ENCODE measurements at regions not wholly inside any gene's neighbourhood (a gene's known extent, or its start where the extent isn't known, plus 50 kb on each side); places are given as distances from the start of the nearest gene placed in this dataset.

DNA sequence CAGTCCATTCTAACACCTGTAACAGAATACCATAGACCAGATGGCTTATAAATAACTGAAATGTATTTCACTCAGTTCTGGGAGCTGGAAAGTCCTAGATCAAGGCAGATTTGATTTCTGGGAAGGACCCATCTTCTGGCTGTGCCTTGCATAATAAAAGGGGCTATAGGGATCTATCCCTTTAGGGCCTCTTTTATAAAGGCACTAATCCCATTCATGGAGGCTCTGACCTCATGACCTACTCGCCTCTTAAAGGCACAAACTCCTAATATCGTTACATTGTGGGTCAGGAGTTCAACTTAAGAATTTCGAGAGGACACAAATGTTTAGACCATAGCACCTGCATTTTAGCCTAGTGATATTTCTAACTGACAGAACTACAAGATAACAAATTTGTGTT is 619.0 kb downstream of the CDH18 start:
- DNase-seq (ENCODE audit: low read depth) = no peak

DNA sequence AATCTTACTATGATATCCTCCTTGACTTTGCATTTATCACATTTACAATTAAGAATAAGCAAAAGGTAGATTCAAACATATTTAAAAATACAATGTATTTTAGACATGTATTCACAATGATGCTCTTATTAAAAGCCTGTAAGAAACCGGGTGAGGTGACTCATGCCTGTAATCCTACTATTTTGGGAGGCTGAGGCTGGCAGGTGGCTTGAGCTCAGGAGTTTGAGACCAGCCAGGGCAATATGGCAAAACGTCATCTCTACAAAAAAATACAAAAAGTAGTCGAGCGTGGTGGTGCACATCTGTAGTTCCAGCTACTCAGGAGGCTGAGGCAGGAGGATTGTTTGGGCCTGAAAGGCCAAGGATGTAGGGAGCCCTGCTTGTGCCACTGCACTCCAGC is 618.4 kb downstream of the CDH18 start:
- DNase-seq (ENCODE audit: low read depth) = no peak

DNA sequence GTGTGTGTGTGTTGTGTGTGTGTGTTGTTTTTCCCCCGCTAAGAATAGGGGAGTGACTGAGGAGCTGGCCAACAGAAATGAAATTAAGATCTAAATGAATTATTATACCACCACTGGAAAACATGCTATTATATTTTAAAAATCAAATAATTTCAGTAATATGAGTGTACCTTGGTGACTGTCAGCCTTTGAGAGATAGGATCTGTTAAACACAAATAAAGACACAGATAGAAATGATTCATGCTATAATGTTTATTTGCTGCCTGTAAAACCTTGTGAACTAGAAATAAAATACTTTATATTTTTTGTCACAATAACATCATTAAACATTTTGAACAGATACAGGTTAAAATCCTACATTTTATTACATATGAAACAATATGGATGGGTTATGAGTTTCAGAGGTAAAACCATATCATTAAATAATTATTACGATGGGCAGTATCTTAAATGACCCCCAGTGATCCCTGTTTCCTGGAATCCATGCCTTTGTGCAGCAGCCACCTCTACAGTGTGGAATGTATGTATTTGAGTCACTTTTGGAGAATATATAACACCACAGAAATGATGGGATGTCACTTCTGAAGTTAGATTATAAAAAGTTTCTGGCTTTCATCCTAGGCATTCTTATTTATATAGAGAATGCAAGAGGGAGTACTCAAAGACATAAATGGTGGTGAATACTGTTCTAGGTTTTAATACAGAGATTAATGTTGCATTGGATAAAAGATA is 617.2 kb downstream of the CDH18 start:
- no peak for DNase-seq (ENCODE audit: low read depth)

GRCh38 chr5:19388391-19388790 is 599.6 kb downstream of the CDH18 start:
- DNase-seq (ENCODE audit: low read depth) = no peak

GRCh38 chr5:19401032-19401431 is 587.0 kb downstream of the CDH18 start:
- DNase-seq (ENCODE audit: low read depth) = no peak

DNA sequence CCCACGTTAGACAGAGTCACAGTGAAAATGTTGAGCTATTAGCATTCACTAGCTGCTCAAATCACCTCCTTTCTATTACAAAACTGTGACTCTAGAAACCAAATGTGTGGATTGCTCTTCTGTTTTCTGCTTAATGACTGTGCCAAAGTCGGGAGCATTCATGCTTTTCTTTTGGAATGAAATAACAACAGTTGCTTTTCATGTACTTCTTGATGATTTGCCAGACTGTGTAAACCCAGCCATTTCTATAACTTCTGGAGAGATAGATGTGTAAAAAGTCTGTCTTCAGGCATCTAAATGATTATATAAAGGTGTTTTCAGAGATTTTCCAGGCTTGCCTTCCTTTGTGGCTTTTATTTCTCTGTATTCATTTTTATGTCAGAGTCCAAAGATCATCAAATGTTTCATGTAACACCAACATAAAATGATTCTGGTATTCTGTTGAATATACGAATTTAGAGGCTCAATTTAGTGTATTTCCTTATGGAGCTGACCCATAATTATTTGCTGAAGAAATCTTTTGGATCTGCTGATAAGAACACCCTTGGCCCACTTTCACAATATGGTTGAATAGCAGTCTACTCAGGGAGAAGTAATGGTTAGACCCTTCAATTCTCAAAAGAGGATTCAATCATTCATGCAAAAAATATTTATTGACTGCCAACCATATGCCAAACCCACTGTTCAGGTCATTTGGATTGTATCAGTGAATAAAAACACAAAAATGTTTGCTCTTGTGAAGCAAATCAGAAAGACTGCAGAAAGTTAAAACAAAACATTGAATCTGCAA is 581.2 kb downstream of the CDH18 start:
- DNase-seq (ENCODE audit: low read depth) = no peak

GRCh38 chr5:19408149-19408548 is 579.9 kb downstream of the CDH18 start:
- DNase-seq (ENCODE audit: low read depth) = no peak

- no peak for DNase-seq (ENCODE audit: low read depth)
Observed at GRCh38 chr5:19411936-19412335, 576.1 kb downstream of the CDH18 start.
